GM19238 (cell line): ENCODE measurements at regions not wholly inside any gene's neighbourhood (a gene's known extent, or its start where the extent isn't known, plus 50 kb on each side); places are given as distances from the start of the nearest gene placed in this dataset.
"Not testable (repeated sequence)": the region's sequence is repeated elsewhere in the genome, so short reads cannot be mapped to it uniquely, and the experiment has no call there.

Source experiments
- DNase-seq: peaks from one replicate; pipeline ENCODE4 v3.0.0; 2011; ENCODE audit warnings: low spot score; ENCODE audit not compliant: insufficient read length

- DNase-seq: no peak
Observed at GRCh38 chr2:104904889-104905288, 51.0 kb downstream of the POU3F3 start.

GRCh38 chr2:104909317-104909716, 55.4 kb downstream of the POU3F3 start:
- DNase-seq: no peak

- DNase-seq: no peak
Observed at GRCh38 chr2:104914509-104914908, 60.6 kb downstream of the POU3F3 start.

GRCh38 chr2:104915107-104915793, 61.3 kb downstream of the POU3F3 start:
- no peak for DNase-seq

- DNase-seq: no peak
Observed at GRCh38 chr2:104919127-104919526, 65.2 kb downstream of the POU3F3 start.

GRCh38 chr2:104923665-104924064, 69.8 kb downstream of the POU3F3 start:
- DNase-seq: no peak

GRCh38 chr2:104929663-104930062, 75.7 kb downstream of the POU3F3 start:
- DNase-seq: no peak

- no peak for DNase-seq
Observed at GRCh38 chr2:104930732-104931131, 76.8 kb downstream of the POU3F3 start.

GRCh38 chr2:104932243-104932642, 78.3 kb downstream of the POU3F3 start:
- DNase-seq: no peak

GRCh38 chr2:104933151-104933917, 79.4 kb downstream of the POU3F3 start:
- no peak for DNase-seq

GRCh38 chr2:104936527-104936926, 82.6 kb downstream of the POU3F3 start:
- no peak for DNase-seq

- DNase-seq: no peak
Observed at GRCh38 chr2:104938231-104938941, 84.5 kb downstream of the POU3F3 start.

- no peak for DNase-seq
Observed at GRCh38 chr2:104939570-104940217, 85.8 kb downstream of the POU3F3 start.

GRCh38 chr2:104944495-104944894, 90.6 kb downstream of the POU3F3 start:
- DNase-seq: no peak

GRCh38 chr2:104945121-104945520, 91.2 kb downstream of the POU3F3 start:
- no peak for DNase-seq

GRCh38 chr2:104945866-104946265, 92.0 kb downstream of the POU3F3 start:
- no peak for DNase-seq

GRCh38 chr2:104947456-104947855, 90.4 kb upstream of the MRPS9 start:
- not testable (repeated sequence) for DNase-seq

GRCh38 chr2:104952976-104953375, 84.9 kb upstream of the MRPS9 start:
- DNase-seq: no peak

GRCh38 chr2:104965900-104966299, 72.0 kb upstream of the MRPS9 start:
- DNase-seq: no peak

GRCh38 chr2:104969564-104969963, 68.3 kb upstream of the MRPS9 start:
- DNase-seq: no peak

GRCh38 chr2:104975371-104975770, 62.5 kb upstream of the MRPS9 start:
- DNase-seq: no peak

- DNase-seq: no peak
Observed at GRCh38 chr2:104975851-104976250, 62.0 kb upstream of the MRPS9 start.
